ENCODE measurements at regions not wholly inside any gene's neighbourhood (a gene's known extent, or its start where the extent isn't known, plus 50 kb on each side); places are given as distances from the start of the nearest gene placed in this dataset.

DNA sequence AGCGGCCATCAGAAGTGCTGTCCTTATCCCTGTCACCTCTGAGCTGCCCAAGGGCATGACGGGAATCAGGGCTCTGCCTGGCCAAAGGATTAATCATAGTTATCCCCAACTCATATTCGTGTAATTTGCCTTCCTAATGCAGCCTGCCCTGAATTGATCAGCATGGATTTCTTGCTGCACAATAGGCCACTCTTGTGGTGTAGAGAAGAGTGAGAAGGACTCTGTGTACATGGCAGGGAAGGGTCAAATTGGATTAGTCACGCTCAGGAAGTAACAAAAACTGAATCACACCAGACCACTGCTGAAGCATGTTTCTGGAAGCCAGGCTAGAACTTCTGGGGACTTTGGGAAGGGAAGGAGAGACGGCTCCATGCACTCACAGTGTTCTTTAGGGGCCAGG is 227.0 kb downstream of the BUB3 start:
- intact Hi-C loops (cut with DNase I, micrococcal nuclease) = no loop called here
- ATAC-seq = no peak
- no peaks in the 10 kb centered on the region for H3K4me1 ChIP-seq (ENCODE audit: low read depth)
- no peak overlapping the region for H3K4me3 ChIP-seq
- TF ChIP-seq, protein P1, sequence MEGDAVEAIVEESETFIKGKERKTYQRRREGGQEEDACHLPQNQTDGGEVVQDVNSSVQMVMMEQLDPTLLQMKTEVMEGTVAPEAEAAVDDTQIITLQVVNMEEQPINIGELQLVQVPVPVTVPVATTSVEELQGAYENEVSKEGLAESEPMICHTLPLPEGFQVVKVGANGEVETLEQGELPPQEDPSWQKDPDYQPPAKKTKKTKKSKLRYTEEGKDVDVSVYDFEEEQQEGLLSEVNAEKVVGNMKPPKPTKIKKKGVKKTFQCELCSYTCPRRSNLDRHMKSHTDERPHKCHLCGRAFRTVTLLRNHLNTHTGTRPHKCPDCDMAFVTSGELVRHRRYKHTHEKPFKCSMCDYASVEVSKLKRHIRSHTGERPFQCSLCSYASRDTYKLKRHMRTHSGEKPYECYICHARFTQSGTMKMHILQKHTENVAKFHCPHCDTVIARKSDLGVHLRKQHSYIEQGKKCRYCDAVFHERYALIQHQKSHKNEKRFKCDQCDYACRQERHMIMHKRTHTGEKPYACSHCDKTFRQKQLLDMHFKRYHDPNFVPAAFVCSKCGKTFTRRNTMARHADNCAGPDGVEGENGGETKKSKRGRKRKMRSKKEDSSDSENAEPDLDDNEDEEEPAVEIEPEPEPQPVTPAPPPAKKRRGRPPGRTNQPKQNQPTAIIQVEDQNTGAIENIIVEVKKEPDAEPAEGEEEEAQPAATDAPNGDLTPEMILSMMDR (IDR thresholded peaks at IDR 0.05) = no peak
- H3K9me3 ChIP-seq = no peaks in the 10 kb centered on the region
- no peak for DNase-seq
- no peaks in the 10 kb centered on the region for H3K36me3 ChIP-seq (ENCODE audit: low read depth)

DNA sequence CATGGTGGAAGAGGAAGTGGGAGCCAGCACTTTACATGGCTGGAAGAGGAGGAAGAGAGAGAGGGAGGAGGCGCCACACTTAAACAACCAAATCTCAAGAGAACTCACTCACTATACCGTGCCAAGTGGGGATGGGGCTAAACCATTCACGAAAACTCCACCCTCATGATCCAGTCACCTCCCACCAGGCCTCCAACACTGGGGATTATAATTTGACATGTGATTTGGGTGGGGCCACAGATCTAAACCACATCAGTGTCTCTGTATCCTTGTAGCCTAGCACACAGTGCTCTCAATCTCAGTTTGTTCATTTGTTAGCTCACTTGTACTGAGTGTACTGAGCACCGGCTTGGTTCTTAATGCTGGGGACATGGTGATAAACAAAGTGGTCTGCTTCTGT is 228.3 kb downstream of the BUB3 start:
- no peak for ATAC-seq
- Histone ChIP-seq H3K4me3 (no peak overlapping the region), H3K9me3 (no peaks in the 10 kb centered on the region), H3K4me1 (ENCODE audit: low read depth) (no peaks in the 10 kb centered on the region), H3K36me3 (ENCODE audit: low read depth) (no peaks in the 10 kb centered on the region)
- no peak for DNase-seq
- TF ChIP-seq, protein P1 (IDR thresholded peaks at IDR 0.05) = no peak
- intact Hi-C loops (cut with DNase I, micrococcal nuclease) = no loop called here

DNA sequence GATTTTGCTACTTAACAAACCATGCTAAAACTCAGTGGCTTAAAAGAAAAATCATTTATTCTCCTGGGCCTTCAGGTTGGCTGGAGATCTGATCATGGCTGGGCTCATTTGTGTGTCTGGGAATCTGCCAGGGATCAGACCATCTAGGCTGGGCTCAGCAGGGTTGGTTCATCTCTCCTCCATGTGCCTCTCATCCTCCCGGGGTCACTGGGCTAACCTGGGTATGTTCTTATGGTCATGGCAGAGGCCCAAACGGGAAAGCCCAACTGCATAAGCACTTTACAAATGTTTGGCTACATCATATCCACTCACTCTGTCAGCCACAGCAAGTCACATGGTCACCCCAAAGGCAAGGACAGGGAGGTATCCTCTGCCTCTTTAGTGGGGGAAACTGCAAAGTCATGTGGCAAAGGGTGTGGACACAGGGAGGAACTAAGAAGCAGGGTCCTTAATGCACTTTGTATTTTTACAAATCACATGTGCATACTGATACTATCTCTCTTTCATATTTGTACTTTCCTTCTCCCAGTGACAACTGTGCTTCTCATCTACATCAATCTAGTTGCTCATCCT is 231.4 kb downstream of the BUB3 start:
- H3K4me1 ChIP-seq (ENCODE audit: low read depth) = no peaks in the 10 kb centered on the region
- intact Hi-C loops (cut with DNase I, micrococcal nuclease) = no loop called here
- ATAC-seq = no peak
- TF ChIP-seq, protein P1 (IDR thresholded peaks at IDR 0.05) = no peak
- no peak for DNase-seq
- no peaks in the 10 kb centered on the region for H3K9me3 ChIP-seq
- H3K36me3 ChIP-seq (ENCODE audit: low read depth) = no peaks in the 10 kb centered on the region
- no peak overlapping the region for H3K4me3 ChIP-seq

DNA sequence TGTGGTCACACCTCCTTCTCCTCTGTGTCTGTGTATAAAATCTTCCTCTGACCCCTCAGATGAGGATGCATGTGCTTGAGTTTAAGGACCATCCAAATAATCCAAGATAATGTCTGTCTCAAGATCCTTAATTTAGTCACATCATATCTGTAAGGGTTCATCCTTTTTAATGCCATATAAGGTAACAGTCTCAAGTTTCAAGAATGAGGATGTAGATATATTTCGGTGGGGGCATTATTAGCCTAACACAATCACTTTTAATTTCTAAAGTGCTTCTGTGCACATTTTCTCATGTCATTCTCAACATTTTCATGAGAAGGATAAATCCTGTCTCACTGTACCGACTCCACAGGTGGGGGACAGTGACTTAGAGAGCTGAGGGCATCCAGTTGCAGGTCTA is 235.3 kb downstream of the BUB3 start:
- Histone ChIP-seq H3K9me3 (no peaks in the 10 kb centered on the region), H3K4me3 (no peak overlapping the region), H3K36me3 (ENCODE audit: low read depth) (no peaks in the 10 kb centered on the region), H3K4me1 (ENCODE audit: low read depth) (no peaks in the 10 kb centered on the region)
- no peak for ATAC-seq
- intact Hi-C loops (cut with DNase I, micrococcal nuclease) = no loop called here
- DNase-seq = no peak
- TF ChIP-seq, protein P1 (IDR thresholded peaks at IDR 0.05) = no peak

DNA sequence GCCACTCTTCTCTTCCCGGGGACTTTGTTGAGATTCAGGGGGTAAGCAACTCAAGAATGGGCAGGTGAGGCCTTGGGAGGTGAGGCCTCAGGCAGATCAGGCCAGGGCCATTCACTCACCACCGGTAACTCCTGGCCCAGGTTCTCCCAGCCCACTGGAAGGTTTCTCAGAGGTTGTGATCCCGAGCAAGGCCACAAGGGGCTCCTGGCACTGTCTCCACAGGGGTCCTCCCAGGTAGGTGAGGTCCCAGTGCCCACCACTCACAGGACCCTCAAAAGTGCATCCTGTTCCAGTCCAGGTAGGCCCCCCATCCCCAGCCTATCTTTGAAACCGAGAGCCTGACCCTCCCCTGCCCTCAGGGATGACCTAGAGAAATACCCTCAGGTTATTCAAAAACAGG is 236.1 kb downstream of the BUB3 start:
- TF ChIP-seq, protein P1 (IDR thresholded peaks at IDR 0.05) = no peak
- DNase-seq (no peak), ATAC-seq (no peak)
- Histone ChIP-seq H3K9me3 (no peaks in the 10 kb centered on the region), H3K4me1 (ENCODE audit: low read depth) (no peaks in the 10 kb centered on the region), H3K4me3 (no peak overlapping the region), H3K36me3 (ENCODE audit: low read depth) (no peaks in the 10 kb centered on the region)
- intact Hi-C loops (cut with DNase I, micrococcal nuclease) = no loop called here

DNA sequence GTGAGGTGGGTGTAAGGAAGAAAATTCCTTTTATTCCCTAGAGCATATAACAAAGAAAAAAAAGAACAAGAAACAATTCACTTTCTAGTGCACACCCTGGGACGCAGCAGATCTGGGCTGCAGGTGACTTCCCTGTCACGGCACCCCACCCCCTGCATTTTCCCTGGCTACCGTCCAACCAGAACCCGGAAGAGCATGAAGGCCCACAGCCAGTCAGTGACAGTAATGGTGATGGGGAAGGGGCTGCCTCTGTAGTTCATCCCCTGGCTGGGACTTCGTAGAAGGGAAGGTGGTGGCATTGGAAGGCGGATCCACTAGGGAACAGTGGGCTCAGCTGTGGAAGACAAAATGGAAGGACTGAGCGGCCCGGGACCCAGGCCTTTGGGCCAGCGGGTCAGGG is 236.7 kb downstream of the BUB3 start:
- TF ChIP-seq, protein P1 (IDR thresholded peaks at IDR 0.05) = no peak
- Histone ChIP-seq H3K4me1 (ENCODE audit: low read depth) (no peaks in the 10 kb centered on the region), H3K36me3 (ENCODE audit: low read depth) (no peaks in the 10 kb centered on the region), H3K4me3 (no peak overlapping the region), H3K9me3 (no peaks in the 10 kb centered on the region)
- ATAC-seq (no peak), DNase-seq (no peak)
- intact Hi-C loops (cut with DNase I, micrococcal nuclease) = no loop called here
